Central memory CD8-positive, alpha-beta T cell (primary cell): ENCODE measurements at regions not wholly inside any gene's neighbourhood (a gene's known extent, or its start where the extent isn't known, plus 50 kb on each side); places are given as distances from the start of the nearest gene placed in this dataset.

Experiments
- ATAC-seq: fragments of 150-1000 bp; cut with Tn5 transposase; replicated peaks from 2 replicates; pipeline ENCODE4 v1.10.0; 2022; ENCODE audit warnings: mild to moderate bottlenecking, moderate FRiP score, moderate number of reproducible peaks; ENCODE audit not compliant: poor library complexity, severe bottlenecking; ENCODE audit errors: extremely low read depth
- DNase-seq, 2 donors: peaks; one replicate each; pipeline ENCODE4 v3.0.0; 2021; ENCODE audit warnings: low spot score in 2 of 2
- H3K27ac Mint-ChIP-seq: one replicate; pipeline ENCODE4 v1.8.0; 2022; ENCODE audit warnings: low read depth, mild to moderate bottlenecking, moderate library complexity, mixed read lengths
- H3K27me3 Mint-ChIP-seq: one replicate; pipeline ENCODE4 v1.8.0; 2022; ENCODE audit warnings: mixed read lengths
- H3K36me3 Mint-ChIP-seq: one replicate; pipeline ENCODE4 v1.8.0; 2022; ENCODE audit warnings: mild to moderate bottlenecking, moderate library complexity, mixed read lengths; ENCODE audit not compliant: insufficient read depth
- H3K4me1 Mint-ChIP-seq: one replicate; pipeline ENCODE4 v1.8.0; 2022; ENCODE audit warnings: mixed read lengths
- H3K4me3 Mint-ChIP-seq: one replicate; pipeline ENCODE4 v1.8.0; 2022; ENCODE audit warnings: mild to moderate bottlenecking, moderate library complexity, mixed read lengths
- H3K9me3 Mint-ChIP-seq: one replicate; pipeline ENCODE4 v1.8.0; 2022; ENCODE audit warnings: mixed read lengths

DNA sequence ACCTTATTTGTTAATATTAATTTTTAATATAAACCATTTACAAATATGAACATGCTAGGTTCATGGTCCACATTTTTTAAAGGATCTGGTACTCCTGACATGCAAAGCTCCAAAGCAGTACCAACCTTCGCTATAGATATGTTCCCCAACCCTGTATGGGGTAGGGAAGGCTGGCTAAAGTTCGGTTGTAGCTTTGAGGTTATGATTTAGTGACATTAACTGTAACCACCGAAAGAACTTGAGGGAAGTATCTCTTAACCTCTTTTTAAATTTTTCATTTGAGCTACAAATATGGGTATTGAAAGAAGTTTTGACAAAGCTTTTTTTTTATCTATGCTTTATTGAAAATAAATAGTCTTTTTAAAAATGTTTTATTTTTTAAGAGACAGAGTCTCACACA is 115.5 kb downstream of the DYRK2 start:
- ATAC-seq (no peak), DNase-seq (no peak)
- no peak overlapping the region for H3K27ac Mint-ChIP-seq

DNA sequence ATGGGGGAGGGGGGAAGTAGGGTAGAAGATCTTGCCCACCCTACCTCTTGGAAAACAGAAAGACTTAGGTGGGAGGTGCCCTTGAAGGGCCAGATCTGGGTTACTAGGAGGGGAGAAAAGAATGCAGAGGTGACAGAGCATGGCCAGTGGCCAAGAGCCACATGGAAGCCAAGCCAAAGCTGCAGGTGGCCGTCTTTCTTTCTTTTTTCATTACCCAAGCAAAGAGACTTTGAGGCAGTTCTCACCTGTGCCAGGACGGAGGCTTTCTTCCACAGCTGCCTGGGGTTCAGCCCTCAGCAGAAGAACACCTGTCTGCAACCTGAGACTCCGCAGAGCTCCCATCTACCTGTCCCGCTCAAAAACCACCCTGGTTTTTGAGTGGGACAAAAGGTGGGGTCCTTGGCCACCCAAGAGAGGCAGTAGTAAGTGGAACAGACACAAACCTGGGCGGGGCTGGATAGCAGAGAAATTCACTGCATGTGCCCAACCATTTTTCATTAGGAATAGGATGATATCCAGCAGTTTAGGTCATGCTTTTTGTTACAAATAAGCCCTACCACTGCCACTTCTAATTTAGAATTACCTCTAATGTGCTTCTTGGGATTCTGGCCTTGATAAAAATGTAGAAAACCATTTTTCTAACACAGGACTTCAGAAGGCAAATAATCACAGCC is 116.5 kb downstream of the DYRK2 start:
- H3K9me3 Mint-ChIP-seq, result no peaks in the 10 kb centered on the region
- H3K4me3 Mint-ChIP-seq, result no peak overlapping the region
- DNase-seq (no peak), ATAC-seq (no peak)
- no peaks in the 10 kb centered on the region for H3K36me3 Mint-ChIP-seq
- H3K27me3 Mint-ChIP-seq, result no peaks in the 10 kb centered on the region
- H3K27ac Mint-ChIP-seq, result no peak overlapping the region
- H3K4me1 Mint-ChIP-seq, result no peaks in the 10 kb centered on the region

More for the DNA sequence above, 115.5 kb downstream of the DYRK2 start:
- no peaks in the 10 kb centered on the region for H3K27me3 Mint-ChIP-seq
- H3K4me3 Mint-ChIP-seq, result no peak overlapping the region
- no peaks in the 10 kb centered on the region for H3K4me1 Mint-ChIP-seq
- no peaks in the 10 kb centered on the region for H3K9me3 Mint-ChIP-seq
- no peaks in the 10 kb centered on the region for H3K36me3 Mint-ChIP-seq

DNA sequence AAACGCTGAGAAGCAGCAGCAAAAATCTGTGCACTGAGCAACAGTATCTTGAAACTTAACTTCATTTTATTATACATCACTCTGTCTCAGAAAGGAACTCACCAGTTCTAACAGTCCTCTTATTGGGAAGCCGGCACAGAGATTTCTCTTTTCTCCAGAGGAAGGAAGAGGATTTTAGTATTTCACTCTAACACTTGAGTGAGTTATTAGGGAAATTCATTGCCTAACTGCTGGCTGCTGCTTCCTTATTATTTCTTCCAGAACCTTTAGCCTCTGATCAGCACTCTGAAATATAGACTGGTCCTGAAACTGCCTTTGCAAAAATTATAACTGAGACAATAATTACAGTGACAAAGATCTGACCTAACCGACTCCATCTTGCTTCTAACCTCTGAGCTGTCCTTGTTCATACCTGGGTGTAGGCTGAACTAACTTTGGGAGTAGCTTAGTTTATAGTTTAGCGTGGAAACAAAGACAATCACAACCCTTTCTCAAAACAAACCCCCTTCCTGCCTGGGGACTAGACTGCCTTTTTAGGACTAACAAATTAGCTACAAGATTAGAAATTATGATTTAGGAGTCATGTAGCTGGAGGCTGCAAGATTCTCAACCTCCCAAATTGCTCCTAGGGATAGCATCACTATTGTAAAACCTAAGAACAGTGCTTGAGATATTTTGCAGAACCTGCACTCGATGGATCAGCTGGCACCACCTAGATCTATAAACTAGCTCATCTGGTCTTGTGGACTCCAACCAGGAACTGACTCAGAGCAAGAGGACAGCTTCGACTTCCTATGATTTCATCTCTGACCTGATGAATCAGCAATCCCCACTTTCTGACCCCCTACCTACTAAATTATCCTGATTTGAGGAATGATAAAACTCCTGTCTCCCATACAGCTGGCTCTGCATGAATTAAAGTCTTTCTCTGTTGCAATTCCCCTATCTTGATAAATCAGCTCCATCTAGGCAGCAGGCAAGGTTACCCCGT is 117.5 kb downstream of the DYRK2 start:
- no peaks in the 10 kb centered on the region for H3K27me3 Mint-ChIP-seq
- DNase-seq, result no peak
- no peak overlapping the region for H3K4me3 Mint-ChIP-seq
- no peaks in the 10 kb centered on the region for H3K36me3 Mint-ChIP-seq
- H3K27ac Mint-ChIP-seq, result no peak overlapping the region
- H3K9me3 Mint-ChIP-seq, result no peaks in the 10 kb centered on the region
- no peaks in the 10 kb centered on the region for H3K4me1 Mint-ChIP-seq
- no peak for ATAC-seq

DNA sequence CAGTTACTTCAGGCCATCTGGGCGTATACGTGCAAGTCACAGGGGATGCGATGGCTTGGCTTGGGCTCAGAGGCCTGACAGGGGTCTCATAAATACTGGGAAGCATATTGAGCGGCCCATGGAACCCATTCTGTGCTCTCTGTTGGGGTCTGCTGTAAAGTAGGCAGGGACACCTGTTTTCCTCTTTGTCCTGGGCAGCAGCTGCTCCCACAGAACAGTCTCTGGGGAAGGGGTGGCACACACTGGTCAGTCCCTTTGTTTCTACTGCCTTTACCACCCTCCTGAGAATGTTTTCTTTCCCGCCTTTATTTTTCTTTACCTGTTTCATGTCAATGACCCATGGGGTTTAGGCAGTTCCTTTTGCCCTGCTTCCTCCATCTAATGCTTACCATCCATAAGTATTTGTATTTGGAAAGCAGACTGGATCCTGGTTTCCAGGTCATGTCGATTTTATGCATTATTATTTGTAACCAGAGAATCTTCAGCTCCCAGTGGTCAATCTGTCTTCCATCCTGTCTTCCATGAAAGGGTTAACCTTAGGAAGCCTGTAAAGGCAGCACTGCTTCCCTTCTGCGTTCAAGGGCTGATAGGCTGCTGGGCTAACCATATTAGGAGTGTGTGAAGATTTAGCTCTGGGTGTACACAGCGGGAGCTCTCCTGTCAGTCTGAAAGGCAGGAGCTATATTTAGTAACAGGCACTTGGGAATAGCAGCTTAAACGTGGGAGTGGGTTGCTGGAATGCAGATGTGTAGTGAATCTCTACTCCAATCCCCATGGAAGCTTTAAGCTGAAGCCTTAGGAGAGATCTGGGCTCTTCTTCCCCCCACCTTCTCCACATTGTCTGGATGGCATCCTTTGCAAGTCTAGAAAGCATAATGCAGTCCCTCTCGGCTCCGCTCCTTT is 124.0 kb downstream of the DYRK2 start:
- Mint-ChIP-seq H3K36me3 (no peaks in the 10 kb centered on the region), H3K27me3 (no peaks in the 10 kb centered on the region), H3K27ac (no peak overlapping the region), H3K4me3 (no peak overlapping the region), H3K4me1 (no peaks in the 10 kb centered on the region), H3K9me3 (no peaks in the 10 kb centered on the region)
- DNase-seq (no peak), ATAC-seq (no peak)

DNA sequence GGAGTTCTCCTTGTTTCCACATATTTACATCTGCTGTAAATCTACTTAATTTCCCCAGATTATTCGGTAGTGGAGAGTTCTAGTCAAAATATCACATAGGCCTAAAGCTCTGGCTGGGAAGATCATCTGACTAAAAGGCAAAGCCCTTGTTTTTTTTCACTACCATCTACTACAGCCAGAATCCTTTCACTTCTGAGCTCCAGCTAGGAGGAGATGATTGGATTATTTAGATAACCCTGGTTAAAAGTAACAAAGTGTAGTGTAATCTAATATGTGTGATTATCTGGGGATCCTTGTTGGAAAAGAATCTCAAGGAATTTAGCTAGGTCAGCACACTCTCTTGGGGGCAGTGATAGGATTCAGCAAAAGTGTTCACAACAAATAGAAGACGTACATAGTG is 125.4 kb downstream of the DYRK2 start:
- Mint-ChIP-seq H3K27ac (no peak overlapping the region), H3K4me3 (no peak overlapping the region), H3K27me3 (no peaks in the 10 kb centered on the region), H3K36me3 (no peaks in the 10 kb centered on the region), H3K9me3 (no peaks in the 10 kb centered on the region), H3K4me1 (no peaks in the 10 kb centered on the region)
- DNase-seq (no peak), ATAC-seq (no peak)

DNA sequence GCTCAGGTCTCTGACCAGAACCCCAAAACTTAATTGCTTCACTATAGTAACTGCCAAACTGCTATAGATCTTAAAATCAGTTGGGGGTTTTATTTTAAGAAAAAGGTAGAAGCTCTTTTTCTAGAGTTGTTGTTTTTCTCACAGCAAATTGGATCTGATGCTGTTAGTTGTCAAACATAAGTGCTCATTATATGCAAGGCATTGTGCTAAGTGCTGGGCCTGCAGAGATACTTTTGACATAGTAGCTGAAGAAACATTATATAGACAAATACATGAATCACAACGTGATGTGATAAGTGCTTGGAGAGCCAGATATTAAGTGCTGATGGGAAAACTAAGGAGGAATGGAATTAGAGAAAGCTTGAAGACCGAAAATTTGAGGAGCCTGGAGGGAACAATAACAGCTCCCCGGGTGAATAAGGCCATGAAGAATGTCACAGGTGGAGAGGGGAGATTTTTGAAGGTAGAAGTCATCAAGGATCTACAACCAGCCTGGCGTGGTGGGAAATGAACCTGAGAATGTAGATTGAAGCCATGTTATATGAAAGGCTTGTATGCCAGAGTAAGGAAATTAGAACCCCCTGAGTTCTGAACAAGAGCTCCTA is 126.5 kb downstream of the DYRK2 start:
- Mint-ChIP-seq H3K9me3 (no peaks in the 10 kb centered on the region), H3K36me3 (no peaks in the 10 kb centered on the region), H3K27me3 (no peaks in the 10 kb centered on the region), H3K27ac (no peak overlapping the region), H3K4me3 (no peak overlapping the region), H3K4me1 (no peaks in the 10 kb centered on the region)
- ATAC-seq (no peak), DNase-seq (no peak)

DNA sequence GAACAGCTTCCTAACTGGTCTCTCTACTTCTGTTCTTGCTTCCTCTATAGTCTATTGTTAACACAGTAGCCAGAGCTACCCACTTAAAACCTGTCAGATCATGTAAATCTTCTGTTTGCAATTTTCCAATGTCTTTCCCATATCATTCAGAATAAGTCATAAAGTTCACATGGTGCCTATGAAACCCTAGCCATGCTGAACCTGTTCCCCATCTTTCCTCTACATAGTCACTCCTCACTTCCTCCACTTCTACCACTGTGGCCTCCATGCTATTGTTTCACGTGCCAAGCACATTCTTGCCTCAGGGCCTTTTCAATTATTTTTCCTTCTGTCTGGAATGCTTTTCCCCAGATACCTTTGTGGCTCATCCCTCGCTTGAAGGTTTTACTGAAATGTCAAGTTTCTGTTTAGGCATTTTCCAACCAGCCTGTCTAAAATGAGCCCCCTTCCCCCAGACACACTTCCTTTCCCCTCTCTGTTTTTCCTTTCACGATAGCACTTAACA is 132.1 kb downstream of the DYRK2 start:
- no peak overlapping the region for H3K27ac Mint-ChIP-seq
- H3K27me3 Mint-ChIP-seq, result no peaks in the 10 kb centered on the region
- no peaks in the 10 kb centered on the region for H3K9me3 Mint-ChIP-seq
- H3K36me3 Mint-ChIP-seq, result no peaks in the 10 kb centered on the region
- ATAC-seq (no peak), DNase-seq (no peak)
- H3K4me1 Mint-ChIP-seq, result peaks cover 7% of the 10 kb centered on the region
- no peak overlapping the region for H3K4me3 Mint-ChIP-seq

DNA sequence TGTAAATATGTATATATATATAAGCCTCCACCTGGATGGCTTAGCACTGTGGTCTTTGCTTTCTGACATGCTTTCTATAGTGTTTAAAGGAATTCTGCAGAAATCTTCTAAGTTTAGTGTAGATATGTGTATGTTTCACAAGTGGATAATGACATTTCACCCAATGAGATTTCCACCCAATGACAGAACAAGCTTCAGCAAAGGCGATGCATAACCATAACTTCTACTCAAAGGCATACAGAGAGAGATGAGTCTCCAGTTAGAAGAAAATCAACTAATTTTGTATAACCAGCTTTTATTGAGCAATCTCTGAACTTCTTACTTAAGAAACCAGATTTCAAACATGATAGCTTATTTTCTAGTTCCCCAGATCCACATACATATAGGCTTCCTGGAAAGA is 134.0 kb downstream of the DYRK2 start:
- Mint-ChIP-seq H3K36me3 (no peaks in the 10 kb centered on the region), H3K4me3 (no peak overlapping the region), H3K4me1 (peaks cover 12% of the 10 kb centered on the region), H3K27me3 (no peaks in the 10 kb centered on the region), H3K9me3 (no peaks in the 10 kb centered on the region), H3K27ac (no peak overlapping the region)
- DNase-seq (no peak), ATAC-seq (no peak)

DNA sequence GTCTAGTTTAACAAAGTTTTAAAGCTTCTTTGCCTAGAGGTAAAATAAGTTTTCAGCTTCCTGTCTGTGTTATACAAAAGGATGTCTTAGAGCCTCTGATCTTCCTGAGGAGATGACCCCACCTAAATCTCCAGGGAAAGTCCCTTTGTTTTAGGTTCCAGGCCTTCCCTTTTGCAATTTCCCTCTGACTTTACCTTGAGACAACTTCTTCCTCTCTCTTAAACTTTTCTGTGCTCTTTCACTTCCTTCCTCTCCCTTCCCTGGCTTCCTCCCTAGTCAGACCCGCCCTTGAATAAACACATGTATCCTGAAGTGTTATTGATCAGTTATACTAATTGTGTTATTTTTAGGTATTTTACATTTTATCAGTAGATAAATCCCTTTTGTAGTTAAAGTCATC is 134.8 kb downstream of the DYRK2 start:
- H3K9me3 Mint-ChIP-seq, result no peaks in the 10 kb centered on the region
- H3K4me3 Mint-ChIP-seq, result no peak overlapping the region
- H3K27ac Mint-ChIP-seq, result no peak overlapping the region
- H3K4me1 Mint-ChIP-seq, result peaks cover 12% of the 10 kb centered on the region
- DNase-seq (no peak), ATAC-seq (no peak)
- H3K27me3 Mint-ChIP-seq, result no peaks in the 10 kb centered on the region
- H3K36me3 Mint-ChIP-seq, result no peaks in the 10 kb centered on the region

DNA sequence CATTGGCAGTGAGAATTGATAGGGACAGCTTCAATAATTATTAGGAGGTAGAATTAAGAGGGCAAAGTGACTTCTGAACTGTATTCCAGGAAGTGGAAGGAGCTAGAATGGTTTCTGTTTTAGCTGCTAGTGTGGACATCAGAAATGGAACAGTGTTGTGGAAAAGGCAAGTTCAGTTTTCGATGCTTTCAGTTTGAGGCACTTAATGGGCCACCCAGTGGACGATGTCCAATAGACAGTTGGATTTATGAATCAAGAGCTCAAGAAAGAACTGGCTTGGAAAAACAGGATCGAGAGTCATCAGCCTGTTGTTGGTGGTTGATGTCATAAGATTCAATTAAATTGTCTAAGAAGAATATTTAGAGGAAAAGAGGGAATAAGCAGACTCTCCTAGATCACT is 136.3 kb downstream of the DYRK2 start:
- ATAC-seq (no peak), DNase-seq (no peak)
- no peaks in the 10 kb centered on the region for H3K27me3 Mint-ChIP-seq
- no peaks in the 10 kb centered on the region for H3K9me3 Mint-ChIP-seq
- H3K36me3 Mint-ChIP-seq, result no peaks in the 10 kb centered on the region
- peak overlapping the region; percentile 42 for H3K27ac Mint-ChIP-seq
- no peak overlapping the region for H3K4me3 Mint-ChIP-seq
- H3K4me1 Mint-ChIP-seq, result peaks cover 12% of the 10 kb centered on the region

DNA sequence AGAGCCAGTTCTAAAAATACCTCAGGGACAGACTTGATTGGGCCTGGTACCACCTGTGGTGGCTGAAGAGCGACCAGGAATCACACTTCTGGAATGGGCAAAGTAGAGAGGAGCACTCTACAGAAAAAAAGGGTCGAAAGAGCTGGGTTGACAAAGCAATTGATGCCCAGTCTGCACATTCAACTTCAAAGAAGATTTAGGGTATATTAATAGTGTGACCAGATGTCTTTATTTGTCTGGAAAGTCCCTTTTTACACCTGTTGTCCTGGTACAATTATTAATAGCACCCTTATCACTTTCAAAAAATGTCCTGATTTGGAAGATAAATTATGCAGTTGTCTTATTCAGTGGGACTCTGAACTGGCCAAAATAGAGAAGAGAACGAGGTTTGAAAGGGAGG is 137.5 kb downstream of the DYRK2 start:
- Mint-ChIP-seq H3K9me3 (no peaks in the 10 kb centered on the region), H3K27me3 (no peaks in the 10 kb centered on the region), H3K27ac (no peak overlapping the region), H3K36me3 (no peaks in the 10 kb centered on the region), H3K4me3 (no peak overlapping the region), H3K4me1 (peaks cover 12% of the 10 kb centered on the region)
- ATAC-seq (no peak), DNase-seq (no peak)

DNA sequence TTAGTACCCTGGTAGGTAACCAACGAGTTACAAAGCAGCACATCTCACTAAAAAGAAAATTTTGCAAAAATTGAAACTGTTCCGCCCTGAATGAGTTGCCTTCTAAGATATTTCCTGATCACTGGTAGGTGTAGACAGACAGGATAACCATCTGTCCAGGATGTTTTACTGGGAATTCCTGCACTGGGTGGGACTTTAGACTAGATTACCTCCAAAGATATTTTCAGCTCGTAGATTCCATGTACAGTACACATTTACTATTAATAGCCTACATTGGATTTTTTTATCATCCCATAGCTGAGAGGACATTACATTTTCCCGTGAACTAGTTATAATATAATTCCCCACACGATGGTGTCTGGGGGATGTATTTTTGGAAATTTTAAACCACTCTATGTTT is 139.6 kb downstream of the DYRK2 start:
- DNase-seq (no peak), ATAC-seq (no peak)
- Mint-ChIP-seq H3K27me3 (peaks cover 9% of the 10 kb centered on the region), H3K4me1 (peaks cover 12% of the 10 kb centered on the region), H3K27ac (no peak overlapping the region), H3K36me3 (no peaks in the 10 kb centered on the region), H3K4me3 (no peak overlapping the region), H3K9me3 (no peaks in the 10 kb centered on the region)
